ENCODE measurements at regions not wholly inside any gene's neighbourhood (a gene's known extent, or its start where the extent isn't known, plus 50 kb on each side); places are given as distances from the start of the nearest gene placed in this dataset.

GRCh38 chr9:119986713-119987112, 593.3 kb downstream of the CDK5RAP2 start:
- no peaks in the 10 kb centered on the region for H3K79me2 ChIP-seq (ENCODE audit: insufficient read depth, low read length)
- RAD21 ChIA-PET (ENCODE audit: low non-redundant PET in 1 of 2, low total read pairs in 2 of 2, uncharacterized antibody in 2 of 2, unreplicated experiment in 2 of 2) = no interaction called here
- DNase-seq (ENCODE audit: low read depth, low spot score) (no peak), ATAC-seq (no peak)
- no peaks in the 10 kb centered on the region for H3K4me1 ChIP-seq (ENCODE audit: control insufficient read depth in 1 of 2, insufficient read depth in 2 of 2, low read length in 2 of 2)
- no peaks in the 10 kb centered on the region for H3K9me2 ChIP-seq (ENCODE audit: insufficient read depth)
- no peak overlapping the region for H2AFZ ChIP-seq (ENCODE audit: low read depth, low read length, poor library complexity, severe bottlenecking)
- POLR2A ChIA-PET = no interaction called here
- TF ChIP-seq EZH2phosphoT487 (IDR thresholded peaks at IDR 0.05; ENCODE audit: borderline replicate concordance) (no peak), ELF1 (IDR thresholded peaks at IDR 0.05; ENCODE audit: borderline replicate concordance, low read depth) (no peak), EGR1 (IDR thresholded peaks at IDR 0.05; ENCODE audit: low read depth) (no peak), RAD21 (IDR thresholded peaks at IDR 0.05; ENCODE audit: low read depth) (no peak), CBX3 (IDR thresholded peaks at IDR 0.05; ENCODE audit: low read depth) (no peak), ATF3 (IDR thresholded peaks at IDR 0.05) (no peak), JUND (IDR thresholded peaks at IDR 0.05) (no peak), FOSL1 (IDR thresholded peaks at IDR 0.05; ENCODE audit: low read depth) (no peak), YY1 (IDR thresholded peaks at IDR 0.05; ENCODE audit: extremely low read depth, insufficient replicate concordance, low read depth, low read length) (no peak), POLR2AphosphoS5 (IDR thresholded peaks at IDR 0.05; ENCODE audit: low read depth, low read length) (no peak), ZBTB33 (IDR thresholded peaks at IDR 0.05; ENCODE audit: extremely low read depth, insufficient replicate concordance, low read length) (no peak), SRF (IDR thresholded peaks at IDR 0.05; ENCODE audit: low read depth) (no peak), ZNF274 (IDR thresholded peaks at IDR 0.05; ENCODE audit: low read depth, low read length) (no peak)
- CTCF ChIA-PET = no interaction called here
- no peak overlapping the region for H3K27ac ChIP-seq (ENCODE audit: low read depth, low read length)
- H3K27me3 ChIP-seq (ENCODE audit: insufficient read depth, low read length) = peaks cover 21% of the 10 kb centered on the region
- intact Hi-C loops (cut with micrococcal nuclease) = no loop called here
- no TSS peak for BruUV-seq (replicated peaks)
- no peaks in the 10 kb centered on the region for H3K9me3 ChIP-seq (ENCODE audit: control insufficient read depth in 1 of 2, insufficient read depth in 1 of 2, low read depth in 1 of 2, low read length in 2 of 2)
- H3K4me2 ChIP-seq (ENCODE audit: low read length) = no peak overlapping the region
- H3K4me3 ChIP-seq (replicated peaks in 1 of 2; ENCODE audit: low read depth in 1 of 2, low read length in 2 of 2) = no peak overlapping the region
- H3K9ac ChIP-seq (ENCODE audit: low read length) = no peak overlapping the region
- H3K36me3 ChIP-seq (ENCODE audit: control insufficient read depth in 1 of 2, insufficient read depth in 2 of 2, low read length in 2 of 2) = no peaks in the 10 kb centered on the region
- no peaks in the 10 kb centered on the region for H4K20me1 ChIP-seq (ENCODE audit: insufficient read depth)

Data from HCT116 (cell line).